Dermis microvascular lymphatic vessel endothelial cell (primary cell): ENCODE measurements at regions not wholly inside any gene's neighbourhood (a gene's known extent, or its start where the extent isn't known, plus 50 kb on each side); places are given as distances from the start of the nearest gene placed in this dataset.

Source experiments
- DNase-seq, 2 donors: peaks; one replicate each; pipeline versions ENCODE4 v3.0.0 to v3.0.0-alpha.2; 2010; ENCODE audit warnings: low read depth in 2 of 2

- DNase-seq: peak in 1 of 2 donors; percentile 72
Observed at GRCh38 chr1:243917177-243917862, 67.3 kb upstream of the AKT3 start.

- peak in 1 of 2 donors; percentile 53 for DNase-seq
Observed at GRCh38 chr1:243916160-243916559, 66.1 kb upstream of the AKT3 start.

- DNase-seq: no peak
Observed at GRCh38 chr1:243912347-243912746, 62.3 kb upstream of the AKT3 start.

- no peak for DNase-seq
Observed at GRCh38 chr1:243910607-243911006, 60.6 kb upstream of the AKT3 start.

GRCh38 chr1:243903895-243904294 is 53.9 kb upstream of the AKT3 start:
- peak in 1 of 2 donors; percentile 38 for DNase-seq

- no peak for DNase-seq
Observed at GRCh38 chr1:243903041-243903440, 53.0 kb upstream of the AKT3 start.

GRCh38 chr1:243902100-243902499 is 52.1 kb upstream of the AKT3 start:
- no peak for DNase-seq
